Embryonic facial prominence (tissue), 1 donor: ENCODE measurements at regions not wholly inside any gene's neighbourhood (a gene's known extent, or its start where the extent isn't known, plus 50 kb on each side); places are given as distances from the start of the nearest gene placed in this dataset.
"Not testable (repeated sequence)": the region's sequence is repeated elsewhere in the genome, so short reads cannot be mapped to it uniquely, and the experiment has no call there.

ENCODE experiments used
- DNase-seq: peaks from one replicate; pipeline ENCODE4 v3.0.0-alpha.2; 2016; ENCODE audit errors: extremely low spot score

GRCh38 chr1:168490306-168490705 is 53.5 kb downstream of the XCL2 start:
- DNase-seq, result no peak

- no peak for DNase-seq
Observed at GRCh38 chr1:168488138-168488537, 55.7 kb downstream of the XCL2 start.

GRCh38 chr1:168486820-168487219 is 57.0 kb downstream of the XCL2 start:
- DNase-seq, result not testable (repeated sequence)

- no peak for DNase-seq
Observed at GRCh38 chr1:168485048-168485447, 58.7 kb downstream of the XCL2 start.

GRCh38 chr1:168484083-168484482 is 59.7 kb downstream of the XCL2 start:
- no peak for DNase-seq

GRCh38 chr1:168483539-168483938 is 60.3 kb downstream of the XCL2 start:
- DNase-seq, result no peak

- no peak for DNase-seq
Observed at GRCh38 chr1:168482106-168482505, 61.7 kb downstream of the XCL2 start.

GRCh38 chr1:168481586-168481985 is 62.2 kb downstream of the XCL2 start:
- no peak for DNase-seq

- no peak for DNase-seq
Observed at GRCh38 chr1:168480997-168481396, 62.8 kb downstream of the XCL2 start.

- no peak for DNase-seq
Observed at GRCh38 chr1:168477792-168478191, 66.0 kb downstream of the XCL2 start.

GRCh38 chr1:168476588-168477385 is 67.0 kb downstream of the XCL2 start:
- DNase-seq, result no peak

GRCh38 chr1:168474322-168474721 is 69.5 kb downstream of the XCL2 start:
- no peak for DNase-seq

GRCh38 chr1:168473126-168473525 is 70.7 kb downstream of the XCL2 start:
- DNase-seq, result no peak

GRCh38 chr1:168472223-168472622 is 71.6 kb downstream of the XCL2 start:
- no peak for DNase-seq

- DNase-seq, result no peak
Observed at GRCh38 chr1:168470901-168471431, 72.8 kb downstream of the XCL2 start.

- no peak for DNase-seq
Observed at GRCh38 chr1:168469690-168470089, 74.1 kb downstream of the XCL2 start.

- DNase-seq, result no peak
Observed at GRCh38 chr1:168468822-168469221, 75.0 kb downstream of the XCL2 start.

- no peak for DNase-seq
Observed at GRCh38 chr1:168468042-168468809, 75.6 kb downstream of the XCL2 start.

- DNase-seq, result no peak
Observed at GRCh38 chr1:168467452-168467851, 76.3 kb downstream of the XCL2 start.

- no peak for DNase-seq
Observed at GRCh38 chr1:168466714-168467131, 77.1 kb downstream of the XCL2 start.

- peak; percentile 64 for DNase-seq
Observed at GRCh38 chr1:168466092-168466713, 77.6 kb downstream of the XCL2 start.

GRCh38 chr1:168461108-168461507 is 82.7 kb downstream of the XCL2 start:
- not testable (repeated sequence) for DNase-seq
